Nephron progenitor cell (in vitro differentiated cells): ENCODE measurements at regions not wholly inside any gene's neighbourhood (a gene's known extent, or its start where the extent isn't known, plus 50 kb on each side); places are given as distances from the start of the nearest gene placed in this dataset.
A peak's percentile ranks its signal among the peaks of the same experiment; 100 is the strongest.

Experiments used
- DNase-seq: peaks from one replicate; pipeline ENCODE4 v3.0.0; 2021
- H3K27ac Mint-ChIP-seq: 2 replicates; pipeline ENCODE4 v1.8.0; 2021; ENCODE audit warnings: mild to moderate bottlenecking, moderate library complexity, mixed read lengths
- H3K27me3 Mint-ChIP-seq: 2 replicates; pipeline ENCODE4 v1.8.0; 2021; ENCODE audit warnings: mild to moderate bottlenecking, low read depth, mixed read lengths; ENCODE audit not compliant: poor library complexity
- H3K36me3 Mint-ChIP-seq: 2 replicates; pipeline ENCODE4 v1.8.0; 2021; ENCODE audit warnings: low read depth, mixed read lengths
- H3K4me1 Mint-ChIP-seq: 2 replicates; pipeline ENCODE4 v1.8.0; 2021; ENCODE audit warnings: mixed read lengths
- H3K4me3 Mint-ChIP-seq: 2 replicates; pipeline ENCODE4 v1.8.0; 2021; ENCODE audit warnings: mild to moderate bottlenecking, moderate library complexity, mixed read lengths
- H3K9me3 Mint-ChIP-seq: 2 replicates; pipeline ENCODE4 v1.8.0; 2021; ENCODE audit warnings: mild to moderate bottlenecking, moderate library complexity, mixed read lengths
- TF ChIP-seq, protein P1 (sequence below): fragments of 200-600 bp; sonication (generic); IDR thresholded peaks from 2 replicates; pipeline ENCODE4 v1.5.0; 2021; ENCODE audit warnings: antibody characterized with exemption

DNA sequence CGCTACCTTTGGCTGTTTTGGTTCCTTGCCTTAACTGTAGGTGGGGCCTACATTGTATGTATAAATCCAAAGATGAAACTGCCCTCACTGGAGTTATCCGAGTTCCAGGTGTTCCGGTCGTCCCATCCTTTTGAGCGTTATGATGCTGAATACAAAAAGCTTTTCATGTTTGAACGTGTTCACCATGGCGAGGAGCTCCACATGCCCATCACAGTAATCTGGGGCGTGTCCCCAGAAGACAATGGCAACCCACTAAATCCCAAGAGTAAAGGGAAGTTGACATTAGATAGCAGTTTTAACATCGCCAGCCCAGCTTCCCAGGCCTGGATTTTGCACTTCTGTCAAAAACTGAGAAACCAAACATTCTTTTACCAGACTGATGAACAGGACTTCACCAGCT lies 139.5 kb downstream of the TLR5 start:
- Mint-ChIP-seq H3K36me3 (peaks cover 77% of the 10 kb centered on the region), H3K4me1 (peaks cover 85% of the 10 kb centered on the region), H3K27me3 (peaks cover 3% of the 10 kb centered on the region), H3K9me3 (no peaks in the 10 kb centered on the region), H3K27ac (no peak overlapping the region), H3K4me3 (no peak overlapping the region)
- TF ChIP-seq, protein P1, sequence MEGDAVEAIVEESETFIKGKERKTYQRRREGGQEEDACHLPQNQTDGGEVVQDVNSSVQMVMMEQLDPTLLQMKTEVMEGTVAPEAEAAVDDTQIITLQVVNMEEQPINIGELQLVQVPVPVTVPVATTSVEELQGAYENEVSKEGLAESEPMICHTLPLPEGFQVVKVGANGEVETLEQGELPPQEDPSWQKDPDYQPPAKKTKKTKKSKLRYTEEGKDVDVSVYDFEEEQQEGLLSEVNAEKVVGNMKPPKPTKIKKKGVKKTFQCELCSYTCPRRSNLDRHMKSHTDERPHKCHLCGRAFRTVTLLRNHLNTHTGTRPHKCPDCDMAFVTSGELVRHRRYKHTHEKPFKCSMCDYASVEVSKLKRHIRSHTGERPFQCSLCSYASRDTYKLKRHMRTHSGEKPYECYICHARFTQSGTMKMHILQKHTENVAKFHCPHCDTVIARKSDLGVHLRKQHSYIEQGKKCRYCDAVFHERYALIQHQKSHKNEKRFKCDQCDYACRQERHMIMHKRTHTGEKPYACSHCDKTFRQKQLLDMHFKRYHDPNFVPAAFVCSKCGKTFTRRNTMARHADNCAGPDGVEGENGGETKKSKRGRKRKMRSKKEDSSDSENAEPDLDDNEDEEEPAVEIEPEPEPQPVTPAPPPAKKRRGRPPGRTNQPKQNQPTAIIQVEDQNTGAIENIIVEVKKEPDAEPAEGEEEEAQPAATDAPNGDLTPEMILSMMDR = no peak
- no peak for DNase-seq

DNA sequence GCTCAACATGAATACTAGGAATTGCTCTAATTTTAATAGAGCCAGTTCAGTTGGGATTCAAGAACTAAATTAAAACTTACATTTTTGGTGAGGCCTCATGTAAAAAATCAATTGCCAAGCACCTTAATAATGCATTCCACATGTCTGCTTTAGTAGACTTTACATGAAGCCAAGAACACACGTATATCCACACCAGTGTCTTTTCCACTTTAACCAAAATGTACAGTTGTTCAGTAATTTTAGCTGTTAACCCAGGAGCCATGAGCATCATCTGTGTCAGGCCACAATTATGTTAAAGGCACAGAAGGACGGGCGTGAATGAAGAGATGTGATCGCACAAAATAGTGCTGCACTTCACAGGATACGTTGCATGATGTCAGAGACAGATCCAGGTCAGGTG lies 136.7 kb downstream of the TLR5 start:
- TF ChIP-seq, protein P1 = no peak
- Mint-ChIP-seq H3K36me3 (peaks cover 50% of the 10 kb centered on the region), H3K27me3 (peaks cover 3% of the 10 kb centered on the region), H3K27ac (peak overlapping the region; percentile 93), H3K9me3 (no peaks in the 10 kb centered on the region), H3K4me3 (no peak overlapping the region), H3K4me1 (peaks cover 85% of the 10 kb centered on the region)
- no peak for DNase-seq

DNA sequence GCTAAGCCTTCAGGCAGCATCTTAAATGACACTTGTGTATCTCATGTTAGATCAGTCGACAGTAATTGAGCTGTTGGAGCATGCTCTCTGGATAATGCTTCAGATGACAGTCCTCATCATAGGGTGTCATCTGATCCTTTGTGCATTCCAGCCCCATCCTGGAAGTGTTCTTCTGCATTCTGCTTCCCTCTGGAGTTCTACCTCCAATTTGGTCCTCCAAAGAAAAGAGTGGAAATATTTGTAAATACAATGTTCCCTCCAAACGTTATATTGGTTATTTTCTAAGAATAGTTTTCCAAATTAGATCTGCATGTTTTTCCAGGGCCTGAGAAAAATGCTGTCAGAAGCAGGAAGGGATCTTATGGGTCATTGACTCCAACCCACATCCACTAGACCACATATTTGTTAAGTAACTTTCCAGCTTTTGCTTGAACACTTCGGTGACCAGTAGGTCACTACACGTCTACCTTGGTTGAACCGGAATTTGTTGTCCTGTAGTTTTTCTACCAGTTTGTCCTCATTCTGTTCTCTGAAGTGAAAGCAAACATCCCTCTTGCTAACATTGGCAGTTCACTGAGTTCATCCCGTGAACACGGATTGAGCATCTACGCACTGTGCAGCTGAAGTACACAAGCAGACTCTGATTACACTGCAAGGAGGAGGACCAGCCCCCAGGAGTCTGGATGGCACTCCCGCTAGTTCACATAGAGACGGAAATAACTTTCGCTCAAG lies 136.0 kb downstream of the TLR5 start:
- no peak for DNase-seq
- Mint-ChIP-seq H3K4me1 (peaks cover 85% of the 10 kb centered on the region), H3K9me3 (no peaks in the 10 kb centered on the region), H3K27me3 (peaks cover 3% of the 10 kb centered on the region), H3K36me3 (peaks cover 43% of the 10 kb centered on the region), H3K4me3 (peak overlapping the region; percentile 55), H3K27ac (peak overlapping the region; percentile 93)
- TF ChIP-seq, protein P1 = no peak

DNA sequence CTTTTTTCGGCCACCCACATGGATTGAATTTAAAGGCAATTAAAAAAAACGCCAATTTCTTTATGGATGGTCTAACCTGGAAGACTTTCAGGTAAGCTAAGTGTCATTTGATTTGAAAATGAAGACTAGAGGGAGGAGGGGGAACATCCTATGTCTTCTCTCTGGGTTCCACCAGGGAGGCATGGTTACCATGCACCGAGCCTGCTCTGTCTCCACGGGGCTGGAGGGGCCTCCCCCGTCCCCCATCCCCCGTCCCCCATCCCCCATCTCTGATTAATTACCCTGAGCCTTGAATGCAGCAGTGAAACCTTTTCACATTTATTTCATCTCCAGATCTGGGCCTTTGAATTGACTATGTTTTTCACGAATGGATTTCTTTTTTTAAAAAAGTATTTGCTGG lies 135.1 kb downstream of the TLR5 start:
- peak overlapping the region; percentile 93 for H3K27ac Mint-ChIP-seq
- H3K36me3 Mint-ChIP-seq = peaks cover 34% of the 10 kb centered on the region
- no peak for DNase-seq
- H3K4me1 Mint-ChIP-seq = peaks cover 88% of the 10 kb centered on the region
- TF ChIP-seq, protein P1 = no peak
- H3K9me3 Mint-ChIP-seq = no peaks in the 10 kb centered on the region
- H3K27me3 Mint-ChIP-seq = peaks cover 3% of the 10 kb centered on the region
- H3K4me3 Mint-ChIP-seq = peak overlapping the region; percentile 55

DNA sequence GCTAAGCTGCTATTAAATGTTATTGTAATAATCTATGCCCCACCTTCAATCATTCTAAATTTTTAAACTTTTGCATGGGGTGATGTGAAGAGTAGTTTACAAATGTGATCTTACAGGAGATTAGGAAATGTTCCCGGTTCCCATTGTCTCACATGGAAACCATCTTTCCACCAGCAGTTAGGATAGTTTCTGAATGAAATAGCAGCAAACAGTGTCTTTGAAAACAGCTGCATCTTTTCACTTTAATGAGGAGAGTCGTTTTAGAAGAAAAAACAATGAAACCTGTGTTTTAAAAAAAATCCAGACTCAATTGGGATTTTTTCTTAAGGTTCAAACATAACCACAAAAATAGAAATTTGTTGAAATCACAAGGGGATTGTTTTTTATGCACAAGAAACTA lies 134.2 kb downstream of the TLR5 start:
- Mint-ChIP-seq H3K4me3 (peak overlapping the region; percentile 11), H3K36me3 (peaks cover 26% of the 10 kb centered on the region), H3K27ac (peak overlapping the region; percentile 40), H3K27me3 (peaks cover 3% of the 10 kb centered on the region), H3K9me3 (no peaks in the 10 kb centered on the region), H3K4me1 (peaks cover 94% of the 10 kb centered on the region)
- DNase-seq = no peak
- TF ChIP-seq, protein P1 = no peak

DNA sequence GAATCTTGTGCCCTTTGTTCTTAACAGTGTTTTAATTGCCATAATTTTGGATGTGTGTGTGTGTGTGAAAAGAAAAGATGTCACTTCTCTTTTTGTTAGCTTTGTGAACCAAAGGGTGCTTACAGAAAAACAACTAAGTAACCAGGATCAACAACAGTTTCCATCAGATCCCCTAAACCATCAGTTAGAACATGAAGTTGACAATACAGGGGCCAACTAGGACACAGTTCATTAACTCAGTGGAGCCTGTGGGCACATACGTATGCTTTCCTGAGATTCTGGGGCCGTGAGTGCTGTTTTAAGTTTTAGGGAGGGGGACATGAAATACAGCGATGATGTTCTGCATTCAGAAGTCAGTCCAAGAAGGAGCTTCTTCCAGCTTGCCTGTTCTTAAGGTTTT lies 133.6 kb downstream of the TLR5 start:
- Mint-ChIP-seq H3K4me1 (peaks cover 100% of the 10 kb centered on the region), H3K27ac (peak overlapping the region; percentile 86), H3K36me3 (peaks cover 20% of the 10 kb centered on the region), H3K27me3 (peaks cover 2% of the 10 kb centered on the region), H3K4me3 (peak overlapping the region; percentile 45), H3K9me3 (no peaks in the 10 kb centered on the region)
- TF ChIP-seq, protein P1 = no peak
- DNase-seq = no peak
